ENCODE measurements at regions not wholly inside any gene's neighbourhood (a gene's known extent, or its start where the extent isn't known, plus 50 kb on each side); places are given as distances from the start of the nearest gene placed in this dataset.

DNA sequence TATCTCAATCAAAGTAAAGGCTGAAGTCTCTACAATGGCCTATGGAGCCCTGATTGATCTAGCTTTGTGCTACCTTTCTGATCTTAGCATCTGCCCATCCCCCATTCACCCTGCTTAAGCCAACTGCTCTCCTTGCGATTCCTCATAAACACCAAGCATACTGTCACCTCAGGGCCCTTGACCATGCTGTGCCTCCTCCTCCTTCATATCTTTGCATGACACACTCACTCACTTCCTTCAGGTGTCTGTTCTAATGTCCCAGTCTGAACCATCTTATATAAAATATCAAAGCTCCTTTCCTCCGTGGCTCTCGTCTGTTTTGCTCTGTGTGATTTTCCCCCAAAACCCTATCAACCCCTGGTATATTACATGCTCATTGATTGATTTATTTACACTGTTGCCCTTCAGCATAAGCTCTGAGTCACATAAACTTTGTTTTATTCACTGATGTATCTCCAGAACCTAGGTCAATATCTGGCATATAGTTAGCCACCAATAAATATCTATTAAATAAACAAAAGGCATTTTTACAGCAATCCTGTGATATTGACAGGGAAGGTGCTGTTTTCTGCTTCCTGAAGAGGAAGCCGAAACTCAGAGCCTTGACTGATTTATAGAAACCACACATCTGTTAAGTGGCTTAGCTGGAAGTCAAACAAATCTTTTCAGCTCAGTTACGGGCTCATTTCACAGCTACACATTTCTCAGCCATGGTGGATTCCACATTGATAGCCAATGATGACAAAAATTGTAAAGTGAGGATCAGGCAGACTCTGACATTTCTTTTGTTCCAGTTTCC, 103.6 kb downstream of the BOD1 start:
- H3K9me3 Mint-ChIP-seq: peaks cover 2% of the 10 kb centered on the region; the same call in 1 of the 2 replicates
- no peak overlapping the region for H3K4me3 Mint-ChIP-seq
- ChIA-PET CTCF (interaction anchor here (0.8 to 1.4 kb wide), 3 partner anchors 60 to 472 kb away, joined by 3 to 4 read pairs (median 4); no protein-coding TSS in a partner anchor), POLR2A (no interaction called here)
- H3K4me1 Mint-ChIP-seq: peaks cover 20% of the 10 kb centered on the region
- H3K27me3 Mint-ChIP-seq (ENCODE audit: low read depth): no peaks in the 10 kb centered on the region; the same call in 1 of the 2 replicates
- H3K36me3 Mint-ChIP-seq: no peaks in the 10 kb centered on the region
- no peak overlapping the region for H3K27ac Mint-ChIP-seq
- no peak for ATAC-seq
- DNase-seq (ENCODE audit: low spot score): no peak
- TF ChIP-seq, protein P1, sequence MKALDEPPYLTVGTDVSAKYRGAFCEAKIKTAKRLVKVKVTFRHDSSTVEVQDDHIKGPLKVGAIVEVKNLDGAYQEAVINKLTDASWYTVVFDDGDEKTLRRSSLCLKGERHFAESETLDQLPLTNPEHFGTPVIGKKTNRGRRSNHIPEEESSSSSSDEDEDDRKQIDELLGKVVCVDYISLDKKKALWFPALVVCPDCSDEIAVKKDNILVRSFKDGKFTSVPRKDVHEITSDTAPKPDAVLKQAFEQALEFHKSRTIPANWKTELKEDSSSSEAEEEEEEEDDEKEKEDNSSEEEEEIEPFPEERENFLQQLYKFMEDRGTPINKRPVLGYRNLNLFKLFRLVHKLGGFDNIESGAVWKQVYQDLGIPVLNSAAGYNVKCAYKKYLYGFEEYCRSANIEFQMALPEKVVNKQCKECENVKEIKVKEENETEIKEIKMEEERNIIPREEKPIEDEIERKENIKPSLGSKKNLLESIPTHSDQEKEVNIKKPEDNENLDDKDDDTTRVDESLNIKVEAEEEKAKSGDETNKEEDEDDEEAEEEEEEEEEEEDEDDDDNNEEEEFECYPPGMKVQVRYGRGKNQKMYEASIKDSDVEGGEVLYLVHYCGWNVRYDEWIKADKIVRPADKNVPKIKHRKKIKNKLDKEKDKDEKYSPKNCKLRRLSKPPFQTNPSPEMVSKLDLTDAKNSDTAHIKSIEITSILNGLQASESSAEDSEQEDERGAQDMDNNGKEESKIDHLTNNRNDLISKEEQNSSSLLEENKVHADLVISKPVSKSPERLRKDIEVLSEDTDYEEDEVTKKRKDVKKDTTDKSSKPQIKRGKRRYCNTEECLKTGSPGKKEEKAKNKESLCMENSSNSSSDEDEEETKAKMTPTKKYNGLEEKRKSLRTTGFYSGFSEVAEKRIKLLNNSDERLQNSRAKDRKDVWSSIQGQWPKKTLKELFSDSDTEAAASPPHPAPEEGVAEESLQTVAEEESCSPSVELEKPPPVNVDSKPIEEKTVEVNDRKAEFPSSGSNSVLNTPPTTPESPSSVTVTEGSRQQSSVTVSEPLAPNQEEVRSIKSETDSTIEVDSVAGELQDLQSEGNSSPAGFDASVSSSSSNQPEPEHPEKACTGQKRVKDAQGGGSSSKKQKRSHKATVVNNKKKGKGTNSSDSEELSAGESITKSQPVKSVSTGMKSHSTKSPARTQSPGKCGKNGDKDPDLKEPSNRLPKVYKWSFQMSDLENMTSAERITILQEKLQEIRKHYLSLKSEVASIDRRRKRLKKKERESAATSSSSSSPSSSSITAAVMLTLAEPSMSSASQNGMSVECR (CRISPR knock-in tag; IDR thresholded peaks at IDR 0.05; ENCODE audit: borderline replicate concordance): no peak
- TF ChIP-seq TCF7 (CRISPR knock-in tag; IDR thresholded peaks at IDR 0.05; ENCODE audit: low read depth) (no peak), NFYB (CRISPR knock-in tag; conservative IDR thresholded peaks at IDR 0.05; ENCODE audit: low read depth) (no peak)

DNA sequence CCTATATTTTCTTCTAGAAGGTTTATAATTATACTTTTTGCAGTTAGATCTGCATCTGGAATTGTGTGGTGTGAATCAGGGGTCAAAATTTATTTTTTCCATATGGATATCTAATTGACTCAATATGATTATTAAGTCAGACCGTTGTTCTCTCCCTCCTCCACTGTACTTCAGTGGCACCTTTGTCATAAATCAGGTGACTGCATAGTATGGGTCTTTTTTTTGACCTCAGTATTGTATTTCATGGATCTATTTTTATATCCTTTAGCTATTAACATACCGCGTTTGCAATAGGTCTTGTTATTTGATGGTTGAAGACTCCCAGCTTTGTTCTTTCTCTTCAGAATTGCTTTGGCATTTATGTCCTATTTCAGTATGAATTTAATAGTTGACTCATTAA, 107.4 kb downstream of the BOD1 start:
- DNase-seq (ENCODE audit: low spot score) (no peak), ATAC-seq (no peak)
- TF ChIP-seq MXD4 (CRISPR knock-in tag; IDR thresholded peaks at IDR 0.05; ENCODE audit: borderline replicate concordance): no peak
- TF ChIP-seq ESRRA (CRISPR knock-in tag; IDR thresholded peaks at IDR 0.05; ENCODE audit: borderline replicate concordance): no peak
- no peak for TF ChIP-seq ZNF671 (CRISPR knock-in tag; IDR thresholded peaks at IDR 0.05)
- TF ChIP-seq, protein P2, sequence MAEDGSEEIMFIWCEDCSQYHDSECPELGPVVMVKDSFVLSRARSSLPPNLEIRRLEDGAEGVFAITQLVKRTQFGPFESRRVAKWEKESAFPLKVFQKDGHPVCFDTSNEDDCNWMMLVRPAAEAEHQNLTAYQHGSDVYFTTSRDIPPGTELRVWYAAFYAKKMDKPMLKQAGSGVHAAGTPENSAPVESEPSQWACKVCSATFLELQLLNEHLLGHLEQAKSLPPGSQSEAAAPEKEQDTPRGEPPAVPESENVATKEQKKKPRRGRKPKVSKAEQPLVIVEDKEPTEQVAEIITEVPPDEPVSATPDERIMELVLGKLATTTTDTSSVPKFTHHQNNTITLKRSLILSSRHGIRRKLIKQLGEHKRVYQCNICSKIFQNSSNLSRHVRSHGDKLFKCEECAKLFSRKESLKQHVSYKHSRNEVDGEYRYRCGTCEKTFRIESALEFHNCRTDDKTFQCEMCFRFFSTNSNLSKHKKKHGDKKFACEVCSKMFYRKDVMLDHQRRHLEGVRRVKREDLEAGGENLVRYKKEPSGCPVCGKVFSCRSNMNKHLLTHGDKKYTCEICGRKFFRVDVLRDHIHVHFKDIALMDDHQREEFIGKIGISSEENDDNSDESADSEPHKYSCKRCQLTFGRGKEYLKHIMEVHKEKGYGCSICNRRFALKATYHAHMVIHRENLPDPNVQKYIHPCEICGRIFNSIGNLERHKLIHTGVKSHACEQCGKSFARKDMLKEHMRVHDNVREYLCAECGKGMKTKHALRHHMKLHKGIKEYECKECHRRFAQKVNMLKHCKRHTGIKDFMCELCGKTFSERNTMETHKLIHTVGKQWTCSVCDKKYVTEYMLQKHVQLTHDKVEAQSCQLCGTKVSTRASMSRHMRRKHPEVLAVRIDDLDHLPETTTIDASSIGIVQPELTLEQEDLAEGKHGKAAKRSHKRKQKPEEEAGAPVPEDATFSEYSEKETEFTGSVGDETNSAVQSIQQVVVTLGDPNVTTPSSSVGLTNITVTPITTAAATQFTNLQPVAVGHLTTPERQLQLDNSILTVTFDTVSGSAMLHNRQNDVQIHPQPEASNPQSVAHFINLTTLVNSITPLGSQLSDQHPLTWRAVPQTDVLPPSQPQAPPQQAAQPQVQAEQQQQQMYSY (CRISPR knock-in tag; IDR thresholded peaks at IDR 0.05): no peak
- TF ChIP-seq, protein P3, sequence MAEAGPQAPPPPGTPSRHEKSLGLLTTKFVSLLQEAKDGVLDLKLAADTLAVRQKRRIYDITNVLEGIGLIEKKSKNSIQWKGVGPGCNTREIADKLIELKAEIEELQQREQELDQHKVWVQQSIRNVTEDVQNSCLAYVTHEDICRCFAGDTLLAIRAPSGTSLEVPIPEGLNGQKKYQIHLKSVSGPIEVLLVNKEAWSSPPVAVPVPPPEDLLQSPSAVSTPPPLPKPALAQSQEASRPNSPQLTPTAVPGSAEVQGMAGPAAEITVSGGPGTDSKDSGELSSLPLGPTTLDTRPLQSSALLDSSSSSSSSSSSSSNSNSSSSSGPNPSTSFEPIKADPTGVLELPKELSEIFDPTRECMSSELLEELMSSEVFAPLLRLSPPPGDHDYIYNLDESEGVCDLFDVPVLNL (CRISPR knock-in tag; IDR thresholded peaks at IDR 0.05; ENCODE audit: borderline replicate concordance, low read depth): no peak
- no peak for TF ChIP-seq SMAD4 (CRISPR knock-in tag; IDR thresholded peaks at IDR 0.05)
- TF ChIP-seq NFE2L1 (CRISPR knock-in tag; IDR thresholded peaks at IDR 0.05): no peak
- TF ChIP-seq, protein P4, sequence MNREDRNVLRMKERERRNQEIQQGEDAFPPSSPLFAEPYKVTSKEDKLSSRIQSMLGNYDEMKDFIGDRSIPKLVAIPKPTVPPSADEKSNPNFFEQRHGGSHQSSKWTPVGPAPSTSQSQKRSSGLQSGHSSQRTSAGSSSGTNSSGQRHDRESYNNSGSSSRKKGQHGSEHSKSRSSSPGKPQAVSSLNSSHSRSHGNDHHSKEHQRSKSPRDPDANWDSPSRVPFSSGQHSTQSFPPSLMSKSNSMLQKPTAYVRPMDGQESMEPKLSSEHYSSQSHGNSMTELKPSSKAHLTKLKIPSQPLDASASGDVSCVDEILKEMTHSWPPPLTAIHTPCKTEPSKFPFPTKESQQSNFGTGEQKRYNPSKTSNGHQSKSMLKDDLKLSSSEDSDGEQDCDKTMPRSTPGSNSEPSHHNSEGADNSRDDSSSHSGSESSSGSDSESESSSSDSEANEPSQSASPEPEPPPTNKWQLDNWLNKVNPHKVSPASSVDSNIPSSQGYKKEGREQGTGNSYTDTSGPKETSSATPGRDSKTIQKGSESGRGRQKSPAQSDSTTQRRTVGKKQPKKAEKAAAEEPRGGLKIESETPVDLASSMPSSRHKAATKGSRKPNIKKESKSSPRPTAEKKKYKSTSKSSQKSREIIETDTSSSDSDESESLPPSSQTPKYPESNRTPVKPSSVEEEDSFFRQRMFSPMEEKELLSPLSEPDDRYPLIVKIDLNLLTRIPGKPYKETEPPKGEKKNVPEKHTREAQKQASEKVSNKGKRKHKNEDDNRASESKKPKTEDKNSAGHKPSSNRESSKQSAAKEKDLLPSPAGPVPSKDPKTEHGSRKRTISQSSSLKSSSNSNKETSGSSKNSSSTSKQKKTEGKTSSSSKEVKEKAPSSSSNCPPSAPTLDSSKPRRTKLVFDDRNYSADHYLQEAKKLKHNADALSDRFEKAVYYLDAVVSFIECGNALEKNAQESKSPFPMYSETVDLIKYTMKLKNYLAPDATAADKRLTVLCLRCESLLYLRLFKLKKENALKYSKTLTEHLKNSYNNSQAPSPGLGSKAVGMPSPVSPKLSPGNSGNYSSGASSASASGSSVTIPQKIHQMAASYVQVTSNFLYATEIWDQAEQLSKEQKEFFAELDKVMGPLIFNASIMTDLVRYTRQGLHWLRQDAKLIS (CRISPR knock-in tag; IDR thresholded peaks at IDR 0.05; ENCODE audit: borderline replicate concordance): no peak
- TF ChIP-seq EMX1 (CRISPR knock-in tag; IDR thresholded peaks at IDR 0.05): no peak
- no peak for TF ChIP-seq CREB1 (CRISPR knock-in tag; IDR thresholded peaks at IDR 0.05)
- H3K9me3 Mint-ChIP-seq: peaks cover 8% of the 10 kb centered on the region
- peaks cover 8% of the 10 kb centered on the region for H3K4me1 Mint-ChIP-seq
- ChIA-PET CTCF (interaction anchor here (0.6 kb wide), 1 partner anchor 64 kb away, joined by 3 read pairs; no protein-coding TSS in a partner anchor), POLR2A (no interaction called here)
- no peak overlapping the region for H3K27ac Mint-ChIP-seq
- H3K36me3 Mint-ChIP-seq: no peaks in the 10 kb centered on the region
- H3K27me3 Mint-ChIP-seq (ENCODE audit: low read depth): no peaks in the 10 kb centered on the region; the same call in 1 of the 2 replicates
- no peak overlapping the region for H3K4me3 Mint-ChIP-seq

All from WTC11 (cell line).